Activated naive CD8-positive, alpha-beta T cell treated with anti-CD3 and anti-CD28 coated beads, Interleukin-2, amount 10 ng/mL, durations not matched to agents 7 days and 5 days (primary cell): ENCODE measurements at regions not wholly inside any gene's neighbourhood (a gene's known extent, or its start where the extent isn't known, plus 50 kb on each side); places are given as distances from the start of the nearest gene placed in this dataset.

Experiments
- ATAC-seq: fragments of 150-1000 bp; cut with Tn5 transposase; one replicate; pipeline ENCODE4 v1.10.0; 2021; ENCODE audit warnings: low read depth, moderate library complexity
- POLR2A ChIA-PET: fragments of 350-600 bp; sonication (Branson Sonifier 250); formaldehyde crosslinking; loops from one replicate; lab custom pipeline; 2021; ENCODE audit warnings: antibody characterized with exemption; lab: Charles Lee
- DNase-seq: peaks from one replicate; pipeline ENCODE4 v3.0.0; 2021
- H3K27ac Mint-ChIP-seq: one replicate; pipeline ENCODE4 v1.8.0; 2022; ENCODE audit warnings: mild to moderate bottlenecking, mixed read lengths
- H3K27me3 Mint-ChIP-seq: one replicate; pipeline ENCODE4 v1.8.0; 2022; ENCODE audit warnings: mild to moderate bottlenecking, moderate library complexity, mixed read lengths
- H3K36me3 Mint-ChIP-seq: one replicate; pipeline ENCODE4 v1.8.0; 2021; ENCODE audit warnings: mild to moderate bottlenecking, mixed read lengths
- H3K4me1 Mint-ChIP-seq: one replicate; pipeline ENCODE4 v1.8.0; 2021; ENCODE audit warnings: mixed read lengths
- H3K4me3 Mint-ChIP-seq: one replicate; pipeline ENCODE4 v1.8.0; 2022; ENCODE audit warnings: mild to moderate bottlenecking, moderate library complexity, mixed read lengths
- H3K9me3 Mint-ChIP-seq: one replicate; pipeline ENCODE4 v1.8.0; 2021; ENCODE audit warnings: mixed read lengths

DNA sequence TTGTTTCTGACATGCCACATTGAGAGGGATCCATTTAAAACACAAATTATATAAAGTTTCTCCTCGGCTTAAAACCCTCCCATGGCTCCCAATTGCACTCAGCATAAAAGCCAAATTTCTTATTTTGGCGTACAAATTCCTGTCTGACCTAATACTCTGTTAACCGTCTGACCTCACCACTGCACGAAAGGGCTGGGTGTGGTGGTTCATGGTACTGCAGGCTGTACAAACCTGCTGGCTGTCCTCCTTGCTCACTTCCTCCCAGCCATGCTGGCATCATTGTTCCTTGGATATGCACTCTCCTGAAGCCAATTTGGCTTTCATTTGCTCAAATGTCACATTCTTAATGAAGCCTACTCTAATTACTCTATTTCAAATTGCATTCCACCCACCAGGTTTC, 301.6 kb upstream of the C16orf82 start:
- H3K4me3 Mint-ChIP-seq: no peak overlapping the region
- H3K27ac Mint-ChIP-seq: no peak overlapping the region
- H3K36me3 Mint-ChIP-seq: no peaks in the 10 kb centered on the region
- no peaks in the 10 kb centered on the region for H3K9me3 Mint-ChIP-seq
- peaks cover 10% of the 10 kb centered on the region for H3K27me3 Mint-ChIP-seq
- ATAC-seq: no peak
- POLR2A ChIA-PET: no interaction called here
- DNase-seq: no peak
- no peaks in the 10 kb centered on the region for H3K4me1 Mint-ChIP-seq

- Mint-ChIP-seq H3K27me3 (peaks cover 13% of the 10 kb centered on the region), H3K36me3 (no peaks in the 10 kb centered on the region), H3K9me3 (no peaks in the 10 kb centered on the region), H3K4me3 (no peak overlapping the region), H3K4me1 (no peaks in the 10 kb centered on the region), H3K27ac (no peak overlapping the region)
- no peak for DNase-seq
- no peak for ATAC-seq
- POLR2A ChIA-PET: no interaction called here
Observed at GRCh38 chr16:26768385-26769010, 298.2 kb upstream of the C16orf82 start.

DNA sequence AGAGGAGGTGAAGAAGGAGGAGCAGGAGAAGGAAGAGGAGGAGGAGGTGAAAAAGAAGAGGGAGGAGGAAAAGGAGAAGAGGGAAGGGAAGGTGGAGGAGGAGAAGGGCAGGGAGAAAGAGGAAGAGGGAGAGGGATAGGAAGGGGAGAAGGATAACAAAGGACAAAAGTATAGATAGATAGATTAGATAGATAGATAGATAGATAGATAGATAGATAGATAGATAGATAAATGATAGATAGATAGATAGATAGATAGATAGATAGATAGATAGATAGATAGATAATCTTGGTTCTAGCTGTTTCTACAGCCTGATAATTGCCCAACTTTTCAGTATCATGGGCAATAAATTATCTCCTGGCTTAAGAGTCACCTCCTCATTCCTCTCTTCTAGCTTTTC, 296.2 kb upstream of the C16orf82 start:
- H3K4me3 Mint-ChIP-seq: no peak overlapping the region
- ATAC-seq (no peak), DNase-seq (no peak)
- peaks cover 13% of the 10 kb centered on the region for H3K27me3 Mint-ChIP-seq
- no peak overlapping the region for H3K27ac Mint-ChIP-seq
- no peaks in the 10 kb centered on the region for H3K9me3 Mint-ChIP-seq
- H3K4me1 Mint-ChIP-seq: no peaks in the 10 kb centered on the region
- no peaks in the 10 kb centered on the region for H3K36me3 Mint-ChIP-seq
- POLR2A ChIA-PET: no interaction called here

- no peaks in the 10 kb centered on the region for H3K4me1 Mint-ChIP-seq
- no peak overlapping the region for H3K27ac Mint-ChIP-seq
- H3K27me3 Mint-ChIP-seq: peaks cover 13% of the 10 kb centered on the region
- no peaks in the 10 kb centered on the region for H3K36me3 Mint-ChIP-seq
- no peaks in the 10 kb centered on the region for H3K9me3 Mint-ChIP-seq
- DNase-seq (no peak), ATAC-seq (no peak)
- POLR2A ChIA-PET: no interaction called here
- no peak overlapping the region for H3K4me3 Mint-ChIP-seq
Observed at GRCh38 chr16:26772503-26772902, 294.2 kb upstream of the C16orf82 start.

GRCh38 chr16:26777821-26778220, 288.9 kb upstream of the C16orf82 start:
- Mint-ChIP-seq H3K9me3 (no peaks in the 10 kb centered on the region), H3K4me1 (no peaks in the 10 kb centered on the region), H3K27me3 (peaks cover 16% of the 10 kb centered on the region), H3K36me3 (no peaks in the 10 kb centered on the region), H3K4me3 (no peak overlapping the region), H3K27ac (no peak overlapping the region)
- ATAC-seq (no peak), DNase-seq (no peak)
- POLR2A ChIA-PET: no interaction called here

GRCh38 chr16:26787924-26788323, 278.8 kb upstream of the C16orf82 start:
- Mint-ChIP-seq H3K4me3 (no peak overlapping the region), H3K36me3 (no peaks in the 10 kb centered on the region), H3K27me3 (peaks cover 13% of the 10 kb centered on the region), H3K27ac (no peak overlapping the region), H3K4me1 (no peaks in the 10 kb centered on the region), H3K9me3 (no peaks in the 10 kb centered on the region)
- DNase-seq: no peak
- ATAC-seq: no peak
- POLR2A ChIA-PET: no interaction called here

DNA sequence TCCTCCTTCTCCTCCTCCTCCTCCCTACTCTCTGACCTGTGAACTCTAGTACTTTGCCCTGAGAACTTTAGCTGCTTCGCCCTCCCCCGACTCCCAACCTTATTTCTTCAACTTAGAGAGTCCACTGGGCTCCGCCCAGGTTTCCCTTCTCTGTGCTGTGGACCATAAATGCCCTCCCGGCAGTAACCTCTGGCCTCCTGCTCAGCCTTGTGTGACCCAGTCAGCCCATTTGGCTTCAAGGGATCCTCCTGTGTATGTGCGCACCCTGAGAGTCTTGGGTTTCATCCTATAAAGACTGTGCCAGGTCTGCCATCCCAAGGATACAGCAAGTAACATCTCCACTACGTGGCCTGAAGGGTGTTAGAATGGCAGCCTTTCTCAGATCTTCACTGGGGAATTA, 275.6 kb upstream of the C16orf82 start:
- peaks cover 4% of the 10 kb centered on the region for H3K4me1 Mint-ChIP-seq
- no peak overlapping the region for H3K4me3 Mint-ChIP-seq
- POLR2A ChIA-PET: no interaction called here
- H3K27me3 Mint-ChIP-seq: peaks cover 13% of the 10 kb centered on the region
- H3K36me3 Mint-ChIP-seq: no peaks in the 10 kb centered on the region
- ATAC-seq: no peak
- no peak for DNase-seq
- H3K9me3 Mint-ChIP-seq: no peaks in the 10 kb centered on the region
- no peak overlapping the region for H3K27ac Mint-ChIP-seq

DNA sequence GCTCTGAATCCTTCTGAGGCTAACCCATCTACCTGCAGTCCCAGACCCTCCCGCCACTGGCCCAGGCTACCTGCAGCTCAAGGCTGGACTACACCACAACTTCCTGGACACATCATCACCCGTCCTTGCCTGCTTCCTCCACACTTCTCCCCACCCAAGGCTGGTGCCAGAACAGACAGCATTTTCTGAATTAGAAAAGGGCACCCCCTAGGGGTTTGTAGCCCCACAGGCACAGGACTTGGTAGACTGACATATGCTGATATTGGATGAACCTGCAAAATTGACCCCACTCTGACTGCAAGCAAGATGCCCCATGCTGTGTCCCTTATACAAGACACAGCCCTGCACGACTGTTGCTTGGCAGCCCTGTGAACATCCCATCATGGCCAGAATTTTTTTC, 271.5 kb upstream of the C16orf82 start:
- POLR2A ChIA-PET: no interaction called here
- peak; percentile 33 for DNase-seq
- H3K27me3 Mint-ChIP-seq: peaks cover 10% of the 10 kb centered on the region
- H3K4me1 Mint-ChIP-seq: peaks cover 4% of the 10 kb centered on the region
- H3K27ac Mint-ChIP-seq: no peak overlapping the region
- H3K9me3 Mint-ChIP-seq: no peaks in the 10 kb centered on the region
- ATAC-seq: peak; percentile 63
- no peak overlapping the region for H3K4me3 Mint-ChIP-seq
- no peaks in the 10 kb centered on the region for H3K36me3 Mint-ChIP-seq

DNA sequence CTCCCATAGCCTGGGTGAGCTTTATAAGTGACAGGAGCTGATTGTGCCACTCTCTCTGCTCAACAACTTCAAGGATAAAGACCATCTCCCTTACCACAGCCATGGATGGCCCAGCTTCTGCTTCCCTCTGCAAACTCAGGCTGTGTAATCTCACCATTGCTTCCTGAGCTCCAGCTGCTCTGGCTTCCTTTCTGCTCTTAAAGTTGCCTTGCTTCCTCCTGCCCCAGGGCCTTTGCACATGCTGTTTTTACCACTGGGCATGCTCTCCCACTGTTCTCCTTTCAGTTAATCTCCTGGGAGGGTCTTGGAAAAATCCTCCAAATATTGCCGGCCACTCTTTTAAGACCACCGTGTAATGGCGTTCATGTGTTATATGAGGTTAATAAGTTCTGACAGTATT, 265.1 kb upstream of the C16orf82 start:
- Mint-ChIP-seq H3K4me1 (peaks cover 2% of the 10 kb centered on the region), H3K27me3 (peaks cover 2% of the 10 kb centered on the region), H3K4me3 (no peak overlapping the region), H3K36me3 (no peaks in the 10 kb centered on the region), H3K9me3 (peaks cover 1% of the 10 kb centered on the region), H3K27ac (no peak overlapping the region)
- no peak for DNase-seq
- ATAC-seq: no peak
- POLR2A ChIA-PET: no interaction called here

DNA sequence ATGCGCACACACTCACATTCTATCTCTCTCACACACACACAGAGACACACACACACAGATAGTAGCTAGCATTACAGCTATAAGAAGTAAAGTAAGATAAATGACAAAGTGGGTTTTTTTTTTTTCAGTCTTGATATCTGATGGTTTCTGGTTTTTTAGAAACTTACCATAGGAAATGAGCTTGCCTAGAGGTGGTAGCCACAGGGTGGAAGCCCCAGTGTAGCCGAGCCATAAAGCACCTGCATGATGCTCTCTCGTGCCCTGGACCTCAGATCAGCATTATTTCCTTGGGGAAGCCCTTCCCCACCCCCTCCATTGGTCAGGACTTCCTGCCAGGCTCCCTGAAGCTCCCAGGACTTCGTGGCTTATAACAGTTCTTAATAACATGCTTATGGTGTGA, 264.3 kb upstream of the C16orf82 start:
- POLR2A ChIA-PET: interaction anchor here (0.6 kb wide), 1 partner anchor 20 kb away, joined by 3 read pairs; no protein-coding TSS in a partner anchor
- peaks cover 2% of the 10 kb centered on the region for H3K27me3 Mint-ChIP-seq
- no peak overlapping the region for H3K27ac Mint-ChIP-seq
- ATAC-seq (no peak), DNase-seq (no peak)
- peaks cover 1% of the 10 kb centered on the region for H3K9me3 Mint-ChIP-seq
- no peak overlapping the region for H3K4me3 Mint-ChIP-seq
- no peaks in the 10 kb centered on the region for H3K36me3 Mint-ChIP-seq
- peaks cover 2% of the 10 kb centered on the region for H3K4me1 Mint-ChIP-seq

DNA sequence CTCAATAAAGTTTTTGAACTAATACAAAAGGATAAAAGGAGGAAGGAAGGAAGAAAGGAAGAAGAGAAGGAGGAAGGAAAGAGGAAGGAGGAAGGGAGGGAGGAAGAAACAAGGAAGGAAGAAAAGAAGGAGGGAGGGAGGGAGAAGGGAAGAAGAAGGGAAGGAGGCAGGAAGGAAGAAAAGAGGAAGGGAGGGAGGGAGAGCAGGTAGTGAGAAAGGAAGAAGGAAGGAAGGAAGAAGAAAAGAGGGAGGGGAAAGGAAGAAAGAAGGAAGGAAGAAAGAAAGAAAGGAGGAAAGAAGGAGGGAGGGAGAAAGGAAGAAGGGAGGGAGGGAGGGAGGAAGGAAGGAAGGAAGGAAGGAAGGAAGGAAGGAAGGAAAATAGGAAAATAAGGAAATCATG, 263.8 kb upstream of the C16orf82 start:
- Mint-ChIP-seq H3K9me3 (peaks cover 1% of the 10 kb centered on the region), H3K27ac (no peak overlapping the region), H3K27me3 (peaks cover 2% of the 10 kb centered on the region), H3K4me1 (peaks cover 2% of the 10 kb centered on the region), H3K4me3 (no peak overlapping the region), H3K36me3 (no peaks in the 10 kb centered on the region)
- POLR2A ChIA-PET: interaction anchor here (0.6 kb wide), 1 partner anchor 19 kb away, joined by 3 read pairs; no protein-coding TSS in a partner anchor
- DNase-seq: no peak
- ATAC-seq: no peak

- Mint-ChIP-seq H3K4me3 (no peak overlapping the region), H3K9me3 (peaks cover 4% of the 10 kb centered on the region), H3K27ac (no peak overlapping the region), H3K27me3 (peaks cover 4% of the 10 kb centered on the region), H3K4me1 (peaks cover 2% of the 10 kb centered on the region), H3K36me3 (no peaks in the 10 kb centered on the region)
- POLR2A ChIA-PET: no interaction called here
- no peak for ATAC-seq
- DNase-seq: no peak
Observed at GRCh38 chr16:26806657-26807056, 260.1 kb upstream of the C16orf82 start.

- H3K27me3 Mint-ChIP-seq: peaks cover 4% of the 10 kb centered on the region
- peaks cover 3% of the 10 kb centered on the region for H3K9me3 Mint-ChIP-seq
- no peak overlapping the region for H3K27ac Mint-ChIP-seq
- no peaks in the 10 kb centered on the region for H3K4me1 Mint-ChIP-seq
- no peaks in the 10 kb centered on the region for H3K36me3 Mint-ChIP-seq
- no peak for DNase-seq
- POLR2A ChIA-PET: no interaction called here
- H3K4me3 Mint-ChIP-seq: no peak overlapping the region
- ATAC-seq: no peak
Observed at GRCh38 chr16:26809461-26809860, 257.3 kb upstream of the C16orf82 start.

- Mint-ChIP-seq H3K4me3 (no peak overlapping the region), H3K9me3 (no peaks in the 10 kb centered on the region), H3K36me3 (no peaks in the 10 kb centered on the region), H3K27me3 (no peaks in the 10 kb centered on the region), H3K27ac (no peak overlapping the region), H3K4me1 (peaks cover 2% of the 10 kb centered on the region)
- POLR2A ChIA-PET: no interaction called here
- DNase-seq: no peak
- no peak for ATAC-seq
Observed at GRCh38 chr16:26816266-26816665, 250.5 kb upstream of the C16orf82 start.
